DMS53 treated with DMSO at 0.1 percent for 48 hours (cell line): ENCODE measurements at regions not wholly inside any gene's neighbourhood (a gene's known extent, or its start where the extent isn't known, plus 50 kb on each side); places are given as distances from the start of the nearest gene placed in this dataset.
A peak's percentile ranks its signal among the peaks of the same experiment; 100 is the strongest.
"Not testable (repeated sequence)": the region's sequence is repeated elsewhere in the genome, so short reads cannot be mapped to it uniquely, and the experiment has no call there.

ENCODE experiments used
- DNase-seq: peaks from one replicate; lab custom pipeline; 2025; ENCODE audit not compliant: unreplicated experiment; lab: John Stamatoyannopoulos, UW

GRCh38 chr18:59038295-59039039, 101.2 kb upstream of the SEC11C start:
- DNase-seq = no peak

GRCh38 chr18:59039040-59039320, 100.7 kb upstream of the SEC11C start:
- not testable (repeated sequence) for DNase-seq

DNA sequence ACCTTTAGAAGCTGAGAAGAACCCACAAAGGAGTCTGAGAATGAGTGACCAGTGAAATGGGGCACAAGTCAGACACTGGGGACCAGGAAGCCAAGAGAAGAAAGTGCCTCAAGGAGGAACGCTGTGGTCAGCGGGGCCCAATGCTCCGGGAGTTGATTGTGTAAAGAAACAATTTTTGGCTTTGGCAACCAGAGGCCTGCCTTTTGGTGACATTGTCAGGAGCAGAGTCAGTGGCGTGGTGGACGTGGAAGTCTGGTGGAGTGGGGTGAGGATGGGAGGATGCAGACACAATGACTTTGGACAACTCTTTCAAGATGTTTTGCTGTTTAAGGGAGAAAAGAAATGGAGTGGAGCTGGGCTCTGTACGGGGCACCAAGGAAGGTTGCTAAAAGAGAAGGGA, 100.2 kb upstream of the SEC11C start:
- no peak for DNase-seq

DNA sequence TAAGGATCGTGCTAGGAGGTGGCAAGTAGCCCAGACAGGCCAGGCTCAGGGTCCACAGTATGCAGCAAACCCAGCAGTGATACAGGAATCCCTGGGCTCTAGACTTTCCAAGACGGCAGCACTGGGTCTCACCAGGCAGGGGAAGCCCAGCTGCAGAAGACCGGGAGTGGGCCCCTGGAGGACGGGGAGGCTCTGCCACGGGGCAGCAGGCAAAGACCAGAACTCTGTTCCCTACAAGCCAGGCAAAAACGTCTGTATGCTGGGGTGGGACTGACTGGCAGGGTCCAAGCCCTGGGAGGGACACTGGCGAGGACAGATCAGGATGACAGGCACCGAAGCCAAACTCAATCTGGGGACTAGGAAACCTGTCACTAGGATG, 98.9 kb upstream of the SEC11C start:
- DNase-seq = no peak

DNA sequence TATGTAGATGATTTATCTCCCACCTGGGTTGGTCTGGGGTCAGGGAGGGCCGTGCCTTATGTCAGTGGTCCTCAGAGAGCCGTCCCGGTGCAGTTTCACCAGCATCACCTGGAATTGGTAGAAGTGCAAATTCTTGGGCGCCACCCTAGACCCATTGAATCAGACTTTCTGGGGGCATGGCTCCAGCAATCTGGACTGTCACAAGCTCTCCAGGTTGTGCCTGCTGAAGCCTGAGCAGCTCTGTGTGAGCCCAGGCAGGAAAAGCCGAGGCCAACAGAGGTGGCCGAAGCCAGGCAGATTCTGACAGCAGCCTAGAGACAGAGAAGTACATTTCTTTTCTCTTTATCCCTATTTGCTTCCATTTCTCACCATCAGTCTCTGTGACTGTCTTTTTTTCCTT, 98.4 kb upstream of the SEC11C start:
- no peak for DNase-seq

- DNase-seq = no peak
Observed at GRCh38 chr18:59041819-59042815, 97.6 kb upstream of the SEC11C start.

- no peak for DNase-seq
Observed at GRCh38 chr18:59044855-59045254, 94.8 kb upstream of the SEC11C start.

DNA sequence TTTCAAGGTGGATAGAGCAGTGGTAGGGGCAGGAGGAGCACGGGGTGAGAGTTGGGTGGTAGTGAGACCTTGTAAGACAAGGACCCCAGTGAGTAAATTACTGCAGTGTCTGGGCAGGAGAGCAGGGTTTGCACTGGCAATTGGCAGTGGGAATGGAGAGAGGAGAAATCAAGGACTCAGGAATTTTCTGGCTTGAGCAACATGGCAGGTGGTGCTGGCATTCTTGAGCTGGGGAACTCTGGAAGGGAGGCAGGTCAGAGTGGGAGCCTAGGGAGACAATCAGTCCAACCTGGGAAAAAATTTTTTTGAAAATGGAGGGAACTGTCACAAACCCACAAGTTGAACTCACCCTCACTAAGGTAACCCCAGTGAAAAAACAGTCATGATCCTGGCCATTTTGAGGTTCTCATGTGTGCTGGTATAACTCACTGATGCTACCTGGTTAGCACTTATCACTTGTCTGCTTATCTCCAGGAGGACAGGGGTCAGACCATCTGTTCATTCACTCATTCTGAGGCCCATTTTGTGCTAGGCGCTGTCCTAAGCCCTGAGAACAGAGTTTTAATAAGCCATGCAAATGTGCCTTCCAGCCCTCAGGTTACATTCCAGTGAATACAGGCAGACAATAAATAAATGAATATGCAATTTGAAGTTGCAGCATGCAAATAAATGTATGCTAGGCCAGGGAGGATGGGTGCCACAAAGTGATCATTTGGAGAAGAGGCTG, 92.2 kb upstream of the SEC11C start:
- DNase-seq = no peak

GRCh38 chr18:59048048-59048363, 91.7 kb upstream of the SEC11C start:
- no peak for DNase-seq

- DNase-seq = no peak
Observed at GRCh38 chr18:59048378-59048777, 91.3 kb upstream of the SEC11C start.

GRCh38 chr18:59049721-59050660, 89.7 kb upstream of the SEC11C start:
- DNase-seq = no peak

DNA sequence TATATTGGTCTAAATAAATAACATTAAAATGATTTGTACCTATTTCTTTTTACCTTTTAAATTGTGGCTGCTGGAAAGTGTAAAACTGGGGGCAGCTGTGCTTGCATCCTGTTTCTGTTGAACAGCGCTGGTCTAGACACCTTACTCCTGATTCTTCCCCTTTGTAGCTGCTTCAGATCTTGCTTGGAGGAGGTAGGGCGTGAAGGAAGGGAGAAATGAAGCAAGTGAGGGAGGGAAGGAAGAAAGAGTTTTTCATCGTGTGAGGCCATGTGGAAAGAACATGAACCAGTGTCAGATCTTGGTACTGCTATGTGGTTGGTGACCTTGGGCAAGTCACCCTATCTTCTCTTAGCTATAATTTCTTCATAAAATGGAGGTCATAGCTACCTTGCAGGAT, 89.0 kb upstream of the SEC11C start:
- DNase-seq = no peak

- DNase-seq = no peak
Observed at GRCh38 chr18:59051470-59052165, 88.1 kb upstream of the SEC11C start.

GRCh38 chr18:59052965-59053820, 86.5 kb upstream of the SEC11C start:
- no peak for DNase-seq

DNA sequence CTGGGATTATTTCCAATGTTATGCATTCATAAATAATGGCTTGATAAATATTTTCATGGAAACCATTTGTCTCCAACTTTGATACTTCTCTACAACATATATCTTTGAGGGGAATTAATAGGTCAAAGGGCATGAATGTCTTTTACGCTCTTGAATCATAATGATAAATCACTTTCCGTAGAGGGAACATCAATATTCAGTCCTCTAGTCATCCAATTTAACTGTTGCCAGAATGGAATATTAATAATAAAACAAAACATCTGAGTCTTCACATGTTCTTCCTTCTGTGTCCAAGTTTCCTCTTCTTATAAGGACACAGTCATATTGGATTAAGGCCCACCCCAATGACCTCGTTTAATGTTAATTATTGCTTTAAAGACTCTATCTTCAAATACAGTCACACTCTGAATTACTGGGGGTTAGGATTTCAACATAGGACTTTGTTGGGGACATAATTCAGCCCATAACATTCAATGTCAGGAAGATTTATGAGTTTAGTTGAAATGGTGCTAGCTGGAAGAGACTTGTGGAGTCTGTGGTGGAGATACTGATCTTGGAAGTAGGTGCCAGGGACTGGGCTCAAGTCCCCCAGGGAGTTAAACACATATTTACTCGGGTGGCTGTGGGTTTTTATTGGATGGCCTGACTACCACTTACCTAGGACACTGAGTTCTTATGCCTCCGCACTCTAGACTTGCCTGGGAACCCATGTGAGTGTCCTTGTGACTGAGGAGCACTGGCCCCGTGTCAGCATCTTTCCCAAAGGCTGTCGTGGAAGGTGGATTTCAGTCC, 85.0 kb upstream of the SEC11C start:
- DNase-seq = no peak

DNA sequence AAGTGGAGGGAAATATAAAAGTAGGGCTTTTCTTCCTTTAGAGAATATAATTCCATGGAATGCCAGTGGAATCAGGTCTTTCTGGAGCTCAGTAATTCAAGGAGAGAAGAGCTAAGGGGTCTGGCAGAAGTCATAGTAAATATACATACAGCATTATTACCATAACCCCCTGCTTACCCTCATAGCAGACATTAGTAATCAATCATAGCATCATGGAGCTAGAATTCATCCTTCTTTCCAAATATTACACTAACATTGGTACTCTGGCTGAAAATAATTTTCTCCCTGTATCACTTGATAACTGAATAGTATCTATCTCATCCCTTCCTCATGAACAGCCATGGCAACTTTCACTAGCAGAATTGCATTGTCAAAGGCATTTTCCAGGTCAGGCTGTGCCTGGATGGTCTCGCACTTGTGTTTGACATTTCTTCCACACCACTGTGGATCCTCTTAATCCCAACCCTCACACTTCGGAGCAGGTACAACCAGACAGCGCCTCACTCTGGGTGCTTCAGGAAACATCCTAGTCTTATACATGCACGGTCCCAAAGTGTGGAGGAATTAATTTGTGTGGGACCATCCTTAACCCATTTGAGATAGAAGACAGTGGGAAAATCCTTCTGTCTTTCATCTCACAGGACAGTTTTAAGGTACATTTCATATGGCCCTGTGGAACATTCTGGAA, 84.2 kb upstream of the SEC11C start:
- DNase-seq = no peak

DNA sequence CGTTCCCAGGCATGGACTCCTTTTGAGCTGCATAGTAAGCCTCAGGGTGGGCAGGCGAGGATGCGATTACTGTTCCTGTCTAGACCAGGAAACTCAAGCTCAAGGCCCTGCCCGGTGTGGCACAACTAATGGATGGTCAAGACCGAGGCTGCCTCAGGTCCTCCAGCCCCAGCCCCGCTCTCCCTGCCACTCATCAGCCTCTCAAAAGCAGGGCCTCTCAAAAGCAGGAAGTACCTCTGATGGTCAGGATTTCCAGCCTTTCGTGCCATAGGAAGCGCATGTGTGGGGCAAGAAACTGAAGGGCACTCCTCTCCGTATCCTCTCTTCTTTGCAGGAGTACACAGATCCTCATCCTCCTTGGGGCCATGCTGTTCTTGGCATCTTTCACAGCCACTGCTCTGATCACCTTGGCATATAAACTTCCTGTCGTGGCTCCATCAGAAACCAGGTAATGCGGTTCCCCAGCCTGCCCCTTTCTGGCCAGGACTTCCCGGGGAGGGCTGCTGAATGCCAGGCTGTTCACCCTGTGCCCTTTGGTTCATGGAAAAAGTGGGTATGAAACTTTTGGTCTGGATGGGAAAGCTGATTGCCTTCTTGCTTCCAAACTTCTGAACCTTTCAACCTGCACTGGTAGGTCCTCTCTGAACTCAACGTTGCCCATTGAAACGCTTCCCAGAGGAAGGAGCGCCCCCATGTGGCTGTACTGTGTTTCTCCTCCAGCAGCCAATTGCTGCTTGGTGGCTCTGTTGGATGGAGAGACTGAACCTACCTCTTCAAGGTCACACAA, 82.8 kb upstream of the SEC11C start:
- DNase-seq = peak; percentile 90
